Ishikawa (cell line): ENCODE measurements at regions not wholly inside any gene's neighbourhood (a gene's known extent, or its start where the extent isn't known, plus 50 kb on each side); places are given as distances from the start of the nearest gene placed in this dataset.

Experiments used
- CEBPB ChIP-seq: IDR thresholded peaks from 2 replicates; pipeline ENCODE4 v1.6.1; 2012
- CREB1 ChIP-seq: IDR thresholded peaks from 2 replicates; pipeline ENCODE4 v1.6.1; 2012; ENCODE audit warnings: low read depth
- EGR1 ChIP-seq: IDR thresholded peaks from 2 replicates; pipeline ENCODE4 v1.6.1; 2012
- EP300 ChIP-seq: IDR thresholded peaks from 2 replicates; pipeline ENCODE4 v1.6.1; 2012; ENCODE audit warnings: borderline replicate concordance
- FOXM1 ChIP-seq: IDR thresholded peaks from 2 replicates; pipeline ENCODE4 v1.6.1; 2012; ENCODE audit warnings: low read depth, borderline replicate concordance
- MAX ChIP-seq: IDR thresholded peaks from 2 replicates; pipeline ENCODE4 v1.6.1; 2012
- NFIC ChIP-seq: IDR thresholded peaks from 2 replicates; pipeline ENCODE4 v1.6.1; 2012
- RAD21 ChIP-seq: IDR thresholded peaks from 2 replicates; pipeline ENCODE4 v1.6.1; 2012; ENCODE audit warnings: low read depth
- REST ChIP-seq: IDR thresholded peaks from 2 replicates; pipeline ENCODE4 v1.6.1; 2012; ENCODE audit warnings: low read depth, mild to moderate bottlenecking
- TAF1 ChIP-seq: IDR thresholded peaks from 2 replicates; pipeline ENCODE4 v1.6.1; 2012; ENCODE audit warnings: low read depth, mild to moderate bottlenecking
- TCF12 ChIP-seq: IDR thresholded peaks from 2 replicates; pipeline ENCODE4 v1.6.1; 2012; ENCODE audit warnings: low read depth
- TEAD4 ChIP-seq: IDR thresholded peaks from 2 replicates; pipeline ENCODE4 v1.6.1; 2012
- YY1 ChIP-seq: IDR thresholded peaks from 2 replicates; pipeline ENCODE4 v1.6.1; 2012; ENCODE audit warnings: low read depth
- ZBTB7A ChIP-seq: IDR thresholded peaks from 2 replicates; pipeline ENCODE4 v1.6.1; 2012; ENCODE audit warnings: low read depth
- TF ChIP-seq, protein P1 (sequence below): IDR thresholded peaks from 2 replicates; pipeline ENCODE4 v1.6.1; 2012

DNA sequence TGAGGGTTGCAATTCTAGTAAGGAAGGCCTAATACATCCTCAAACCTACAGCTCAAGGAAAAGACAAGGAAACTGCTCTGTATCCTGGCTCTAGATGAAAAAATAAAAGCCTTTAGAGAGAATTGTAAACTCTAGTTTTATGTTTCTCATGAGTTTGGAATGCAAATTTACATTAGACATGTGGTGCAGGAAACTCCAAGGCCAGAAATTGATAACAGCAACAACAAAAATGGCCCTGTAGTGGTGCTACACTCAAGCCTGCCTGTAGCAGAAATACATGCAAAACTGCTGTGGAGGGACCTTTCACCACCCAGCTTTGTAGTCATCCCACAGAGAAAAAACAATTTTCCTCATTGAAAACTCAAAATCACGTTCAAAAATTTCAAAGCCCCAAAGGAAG lies 546.7 kb upstream of the LRRN3 start:
- TF ChIP-seq TEAD4 (no peak), TAF1 (no peak), EGR1 (no peak), YY1 (no peak), NFIC (no peak), EP300 (no peak), TCF12 (no peak), ZBTB7A (no peak), FOXM1 (no peak), CREB1 (no peak), CEBPB (no peak), RAD21 (no peak), MAX (no peak), REST (no peak)
- TF ChIP-seq, protein P1, sequence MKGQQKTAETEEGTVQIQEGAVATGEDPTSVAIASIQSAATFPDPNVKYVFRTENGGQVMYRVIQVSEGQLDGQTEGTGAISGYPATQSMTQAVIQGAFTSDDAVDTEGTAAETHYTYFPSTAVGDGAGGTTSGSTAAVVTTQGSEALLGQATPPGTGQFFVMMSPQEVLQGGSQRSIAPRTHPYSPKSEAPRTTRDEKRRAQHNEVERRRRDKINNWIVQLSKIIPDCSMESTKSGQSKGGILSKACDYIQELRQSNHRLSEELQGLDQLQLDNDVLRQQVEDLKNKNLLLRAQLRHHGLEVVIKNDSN, result no peak

DNA sequence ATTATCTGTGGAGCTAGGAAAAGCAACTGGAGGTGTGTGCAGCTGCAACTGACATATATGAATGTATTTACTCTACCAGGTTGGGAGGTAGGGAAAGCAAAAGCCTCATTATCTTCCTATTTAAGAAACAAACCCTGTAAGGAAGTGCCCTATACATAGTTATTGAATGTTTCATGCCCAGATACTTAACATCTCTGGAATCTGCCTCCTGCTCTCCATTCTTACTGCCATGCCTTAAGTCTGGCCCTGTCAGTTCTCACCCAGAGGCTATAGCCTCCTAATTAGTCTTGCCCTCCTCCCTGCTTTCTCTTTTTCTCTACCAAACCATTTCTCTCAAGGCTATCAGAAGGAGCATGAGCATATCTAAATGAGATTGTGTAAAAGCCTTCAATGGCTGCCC lies 542.6 kb upstream of the LRRN3 start:
- TF ChIP-seq, protein P1, result no peak
- TF ChIP-seq REST (no peak), TAF1 (no peak), NFIC (no peak), TEAD4 (no peak), CEBPB (no peak), RAD21 (no peak), YY1 (no peak), FOXM1 (no peak), CREB1 (no peak), MAX (no peak), ZBTB7A (no peak)

- TF ChIP-seq EP300, result no peak
- TF ChIP-seq FOXM1, result no peak
- TF ChIP-seq TCF12, result no peak
- TF ChIP-seq EGR1, result no peak
- TF ChIP-seq CEBPB, result no peak
- TF ChIP-seq TAF1, result no peak
- TF ChIP-seq CREB1, result no peak
- TF ChIP-seq TEAD4, result no peak
- no peak for TF ChIP-seq NFIC
- TF ChIP-seq ZBTB7A, result no peak
Measured at GRCh38 chr7:110557136-110557535, 533.8 kb upstream of the LRRN3 start.

- TF ChIP-seq RAD21, result no peak
- TF ChIP-seq, protein P1, result no peak
- TF ChIP-seq TCF12, result no peak
- TF ChIP-seq REST, result no peak
- TF ChIP-seq CEBPB, result no peak
- TF ChIP-seq NFIC, result no peak
- TF ChIP-seq YY1, result no peak
- no peak for TF ChIP-seq MAX
- TF ChIP-seq TEAD4, result no peak
- TF ChIP-seq EGR1, result no peak
- no peak for TF ChIP-seq ZBTB7A
- TF ChIP-seq FOXM1, result no peak
- TF ChIP-seq CREB1, result no peak
Measured at GRCh38 chr7:110564246-110564645, 526.7 kb upstream of the LRRN3 start.
